ENCODE measurements at regions not wholly inside any gene's neighbourhood (a gene's known extent, or its start where the extent isn't known, plus 50 kb on each side); places are given as distances from the start of the nearest gene placed in this dataset.

- no peaks in the 10 kb centered on the region for H3K36me3 ChIP-seq (replicated peaks; ENCODE audit: control insufficient read depth, insufficient read depth, low read length)
- no peak overlapping the region for H3K4me3 ChIP-seq (ENCODE audit: insufficient read depth, low read depth, low read length)
- H3K27me3 ChIP-seq (ENCODE audit: control insufficient read depth, insufficient read depth, low read length) = no peaks in the 10 kb centered on the region
- no peak for DNase-seq
Measured at GRCh38 chr7:1309996-1310395, 77.3 kb downstream of the UNCX start.

- Histone ChIP-seq H3K27me3 (ENCODE audit: control insufficient read depth, insufficient read depth, low read length) (no peaks in the 10 kb centered on the region), H3K36me3 (replicated peaks; ENCODE audit: control insufficient read depth, insufficient read depth, low read length) (no peaks in the 10 kb centered on the region), H3K4me3 (ENCODE audit: insufficient read depth, low read depth, low read length) (no peak overlapping the region)
- no peak for DNase-seq
Measured at GRCh38 chr7:1310936-1311335, 78.3 kb downstream of the UNCX start.

- no peak for DNase-seq
- Histone ChIP-seq H3K27me3 (ENCODE audit: control insufficient read depth, insufficient read depth, low read length) (no peaks in the 10 kb centered on the region), H3K4me3 (ENCODE audit: insufficient read depth, low read depth, low read length) (no peak overlapping the region), H3K36me3 (replicated peaks; ENCODE audit: control insufficient read depth, insufficient read depth, low read length) (no peaks in the 10 kb centered on the region)
Measured at GRCh38 chr7:1311406-1312135, 78.9 kb downstream of the UNCX start.

- Histone ChIP-seq H3K27me3 (ENCODE audit: control insufficient read depth, insufficient read depth, low read length) (no peaks in the 10 kb centered on the region), H3K4me3 (ENCODE audit: insufficient read depth, low read depth, low read length) (no peak overlapping the region), H3K36me3 (replicated peaks; ENCODE audit: control insufficient read depth, insufficient read depth, low read length) (no peaks in the 10 kb centered on the region)
- peak; percentile 46 for DNase-seq
Measured at GRCh38 chr7:1312136-1313070, 79.7 kb downstream of the UNCX start.

GRCh38 chr7:1313613-1314012 is 80.9 kb downstream of the UNCX start:
- Histone ChIP-seq H3K27me3 (ENCODE audit: control insufficient read depth, insufficient read depth, low read length) (no peaks in the 10 kb centered on the region), H3K4me3 (ENCODE audit: insufficient read depth, low read depth, low read length) (no peak overlapping the region), H3K36me3 (replicated peaks; ENCODE audit: control insufficient read depth, insufficient read depth, low read length) (no peaks in the 10 kb centered on the region)
- peak; percentile 76 for DNase-seq

- Histone ChIP-seq H3K27me3 (ENCODE audit: control insufficient read depth, insufficient read depth, low read length) (no peaks in the 10 kb centered on the region), H3K36me3 (replicated peaks; ENCODE audit: control insufficient read depth, insufficient read depth, low read length) (no peaks in the 10 kb centered on the region), H3K4me3 (ENCODE audit: insufficient read depth, low read depth, low read length) (no peak overlapping the region)
- DNase-seq = no peak
Measured at GRCh38 chr7:1314021-1314907, 81.6 kb downstream of the UNCX start.

- DNase-seq = peak; percentile 46
- H3K4me3 ChIP-seq (ENCODE audit: insufficient read depth, low read depth, low read length) = no peak overlapping the region
- no peaks in the 10 kb centered on the region for H3K27me3 ChIP-seq (ENCODE audit: control insufficient read depth, insufficient read depth, low read length)
- H3K36me3 ChIP-seq (replicated peaks; ENCODE audit: control insufficient read depth, insufficient read depth, low read length) = no peaks in the 10 kb centered on the region
Measured at GRCh38 chr7:1314908-1315450, 82.3 kb downstream of the UNCX start.

- Histone ChIP-seq H3K36me3 (replicated peaks; ENCODE audit: control insufficient read depth, insufficient read depth, low read length) (no peaks in the 10 kb centered on the region), H3K27me3 (ENCODE audit: control insufficient read depth, insufficient read depth, low read length) (no peaks in the 10 kb centered on the region), H3K4me3 (ENCODE audit: insufficient read depth, low read depth, low read length) (no peak overlapping the region)
- peak; percentile 28 for DNase-seq
Measured at GRCh38 chr7:1316086-1316485, 83.4 kb downstream of the UNCX start.

- Histone ChIP-seq H3K36me3 (replicated peaks; ENCODE audit: control insufficient read depth, insufficient read depth, low read length) (no peaks in the 10 kb centered on the region), H3K4me3 (ENCODE audit: insufficient read depth, low read depth, low read length) (no peak overlapping the region), H3K27me3 (ENCODE audit: control insufficient read depth, insufficient read depth, low read length) (no peaks in the 10 kb centered on the region)
- DNase-seq = peak; percentile 31
Measured at GRCh38 chr7:1317646-1318045, 85.0 kb downstream of the UNCX start.

GRCh38 chr7:1318051-1318450 is 85.4 kb downstream of the UNCX start:
- Histone ChIP-seq H3K36me3 (replicated peaks; ENCODE audit: control insufficient read depth, insufficient read depth, low read length) (no peaks in the 10 kb centered on the region), H3K27me3 (ENCODE audit: control insufficient read depth, insufficient read depth, low read length) (no peaks in the 10 kb centered on the region), H3K4me3 (ENCODE audit: insufficient read depth, low read depth, low read length) (no peak overlapping the region)
- DNase-seq = peak; percentile 45

GRCh38 chr7:1318661-1319060 is 86.0 kb downstream of the UNCX start:
- Histone ChIP-seq H3K36me3 (replicated peaks; ENCODE audit: control insufficient read depth, insufficient read depth, low read length) (no peaks in the 10 kb centered on the region), H3K27me3 (ENCODE audit: control insufficient read depth, insufficient read depth, low read length) (no peaks in the 10 kb centered on the region), H3K4me3 (ENCODE audit: insufficient read depth, low read depth, low read length) (no peak overlapping the region)
- DNase-seq = peak; percentile 49

- Histone ChIP-seq H3K27me3 (ENCODE audit: control insufficient read depth, insufficient read depth, low read length) (no peaks in the 10 kb centered on the region), H3K4me3 (ENCODE audit: insufficient read depth, low read depth, low read length) (no peak overlapping the region)
- DNase-seq = peak; percentile 64
Measured at GRCh38 chr7:1320616-1321240, 88.1 kb downstream of the UNCX start.

GRCh38 chr7:1321411-1322239 is 89.0 kb downstream of the UNCX start:
- H3K36me3 ChIP-seq (replicated peaks; ENCODE audit: control insufficient read depth, insufficient read depth, low read length) = no peaks in the 10 kb centered on the region
- no peak overlapping the region for H3K4me3 ChIP-seq (ENCODE audit: insufficient read depth, low read depth, low read length)
- peak; percentile 64 for DNase-seq
- no peaks in the 10 kb centered on the region for H3K27me3 ChIP-seq (ENCODE audit: control insufficient read depth, insufficient read depth, low read length)

More at GRCh38 chr7:1320616-1321240, 88.1 kb downstream of the UNCX start:
- no peaks in the 10 kb centered on the region for H3K36me3 ChIP-seq (replicated peaks; ENCODE audit: control insufficient read depth, insufficient read depth, low read length)

Data from H7 (cell line).